ENCODE measurements at regions not wholly inside any gene's neighbourhood (a gene's known extent, or its start where the extent isn't known, plus 50 kb on each side); places are given as distances from the start of the nearest gene placed in this dataset.
"Not testable (repeated sequence)": the region's sequence is repeated elsewhere in the genome, so short reads cannot be mapped to it uniquely, and the experiment has no call there.

- intact Hi-C loops (cut with micrococcal nuclease): no loop called here
- no peak for TF ChIP-seq CTCF (IDR thresholded peaks at IDR 0.05)
Measured at GRCh38 chr16:25370541-25370940, 112.9 kb upstream of the ZKSCAN2 start.

GRCh38 chr16:25367773-25368524, 110.3 kb upstream of the ZKSCAN2 start:
- no peaks in the 10 kb centered on the region for H3K36me3 ChIP-seq (ENCODE audit: control insufficient read depth, insufficient read depth, low read length)
- no peak for TF ChIP-seq CTCF (IDR thresholded peaks at IDR 0.05)
- H3K27ac ChIP-seq (ENCODE audit: low read length): no peak overlapping the region
- H3K27me3 ChIP-seq (ENCODE audit: control insufficient read depth, insufficient read depth, low read length): no peaks in the 10 kb centered on the region
- 94% methylated on average over 6 of the region's 8 CpGs for WGBS (ENCODE audit: insufficient coverage)
- ATAC-seq (no peak), DNase-seq (no peak)
- no peaks in the 10 kb centered on the region for H3K36me3 Mint-ChIP-seq
- no peaks in the 10 kb centered on the region for H3K4me1 ChIP-seq (ENCODE audit: control insufficient read depth, insufficient read depth, low read length)
- intact Hi-C loops (cut with micrococcal nuclease): no loop called here
- no peaks in the 10 kb centered on the region for H3K4me1 Mint-ChIP-seq
- H3K4me3 ChIP-seq (ENCODE audit: low read length): no peak overlapping the region
- H3K27me3 Mint-ChIP-seq (ENCODE audit: low read depth in 2 of 2): peaks cover 0 to 2% of the 10 kb centered on the region in 2 donors
- H3K9me3 ChIP-seq (ENCODE audit: control insufficient read depth, insufficient read depth, low read length): no peaks in the 10 kb centered on the region
- H3K4me3 Mint-ChIP-seq: no peak overlapping the region
- H3K27ac Mint-ChIP-seq: no peak overlapping the region
- H3K9me3 Mint-ChIP-seq: peaks cover 0 to 2% of the 10 kb centered on the region in 2 donors

More at GRCh38 chr16:25370541-25370940, 112.9 kb upstream of the ZKSCAN2 start:
- Mint-ChIP-seq H3K9me3 (peaks cover 0 to 2% of the 10 kb centered on the region in 2 donors), H3K27me3 (ENCODE audit: low read depth in 2 of 2) (no peaks in the 10 kb centered on the region), H3K27ac (no peak overlapping the region), H3K4me3 (no peak overlapping the region), H3K4me1 (no peaks in the 10 kb centered on the region), H3K36me3 (no peaks in the 10 kb centered on the region)
- Histone ChIP-seq H3K9me3 (ENCODE audit: control insufficient read depth, insufficient read depth, low read length) (no peaks in the 10 kb centered on the region), H3K27me3 (ENCODE audit: control insufficient read depth, insufficient read depth, low read length) (no peaks in the 10 kb centered on the region), H3K36me3 (ENCODE audit: control insufficient read depth, insufficient read depth, low read length) (no peaks in the 10 kb centered on the region), H3K27ac (ENCODE audit: low read length) (no peak overlapping the region), H3K4me1 (ENCODE audit: control insufficient read depth, insufficient read depth, low read length) (no peaks in the 10 kb centered on the region), H3K4me3 (ENCODE audit: low read length) (no peak overlapping the region)
- ATAC-seq (no peak), DNase-seq (no peak)
- WGBS (ENCODE audit: insufficient coverage): 67% methylated on average over 5 of the region's 6 CpGs

- TF ChIP-seq CTCF (IDR thresholded peaks at IDR 0.05): no peak
- Histone ChIP-seq H3K27me3 (ENCODE audit: control insufficient read depth, insufficient read depth, low read length) (no peaks in the 10 kb centered on the region), H3K9me3 (ENCODE audit: control insufficient read depth, insufficient read depth, low read length) (no peaks in the 10 kb centered on the region), H3K4me1 (ENCODE audit: control insufficient read depth, insufficient read depth, low read length) (no peaks in the 10 kb centered on the region), H3K27ac (ENCODE audit: low read length) (no peak overlapping the region), H3K36me3 (ENCODE audit: control insufficient read depth, insufficient read depth, low read length) (no peaks in the 10 kb centered on the region), H3K4me3 (ENCODE audit: low read length) (no peak overlapping the region)
- no peaks in the 10 kb centered on the region for H3K4me1 Mint-ChIP-seq
- intact Hi-C loops (cut with micrococcal nuclease): no loop called here
- ATAC-seq (no peak), DNase-seq (no peak)
- H3K9me3 Mint-ChIP-seq: peaks cover 0 to 2% of the 10 kb centered on the region in 2 donors
- H3K27ac Mint-ChIP-seq: no peak overlapping the region
- H3K36me3 Mint-ChIP-seq: no peaks in the 10 kb centered on the region
- 33% methylated on average over 2 of the region's 2 CpGs for WGBS (ENCODE audit: insufficient coverage)
- no peak overlapping the region for H3K4me3 Mint-ChIP-seq
- peaks cover 0 to 2% of the 10 kb centered on the region in 2 donors for H3K27me3 Mint-ChIP-seq (ENCODE audit: low read depth in 2 of 2)
Measured at GRCh38 chr16:25366078-25366477, 108.4 kb upstream of the ZKSCAN2 start.

- H3K27me3 Mint-ChIP-seq (ENCODE audit: low read depth in 2 of 2); H3K4me3 ChIP-seq (ENCODE audit: low read length): not testable (repeated sequence)
Measured at GRCh38 chr16:25359516-25359915, 101.9 kb upstream of the ZKSCAN2 start.

More at GRCh38 chr16:25359516-25359915, 101.9 kb upstream of the ZKSCAN2 start:
- H3K9me3 ChIP-seq (ENCODE audit: control insufficient read depth, insufficient read depth, low read length); H3K27me3 ChIP-seq (ENCODE audit: control insufficient read depth, insufficient read depth, low read length); H3K36me3 ChIP-seq (ENCODE audit: control insufficient read depth, insufficient read depth, low read length); intact Hi-C loops (cut with micrococcal nuclease); H3K9me3 Mint-ChIP-seq; H3K4me1 ChIP-seq (ENCODE audit: control insufficient read depth, insufficient read depth, low read length); H3K4me3 Mint-ChIP-seq; ATAC-seq; H3K36me3 Mint-ChIP-seq; H3K27ac ChIP-seq (ENCODE audit: low read length); DNase-seq; H3K4me1 Mint-ChIP-seq; H3K27ac Mint-ChIP-seq: not testable (repeated sequence)
- WGBS (ENCODE audit: insufficient coverage): 89% methylated on average over 8 of the region's 8 CpGs

All from natural killer cell (primary cell).